K562 (cell line): ENCODE measurements at regions not wholly inside any gene's neighbourhood (a gene's known extent, or its start where the extent isn't known, plus 50 kb on each side); places are given as distances from the start of the nearest gene placed in this dataset.

ENCODE experiments used
- ATAC-seq: fragments of 200-7000 bp; cut with Tn5 transposase; 3 replicates; pipeline ENCODE4 v1.9.1; 2020; ENCODE audit warnings: moderate library complexity
- BruUV-seq: library from RNA; stranded (reverse); fragments of 400-500 nt; replicated peaks from 2 replicates; lab custom pipeline; 2021; lab: Mats Ljungman, UMichigan
- CTCF ChIA-PET: fragments of 300-600 bp; formaldehyde crosslinking; extraction: SDS; loops from one replicate; lab custom pipeline; 2021; ENCODE audit warnings: low intra/inter-chr PET ratio; lab: Yijun Ruan, JAX
- POLR2A ChIA-PET: fragments of 300-600, 350-650 bp; sonication (Branson Sonifier 250); formaldehyde crosslinking; extraction: SDS; loops from one replicate; lab custom pipeline; 2021; ENCODE audit warnings: antibody characterized with exemption, inconsistent platforms; lab: Yijun Ruan, JAX
- DNase-seq, 4 experiments: peaks; one replicate each; pipeline versions ENCODE4 v3.0.0 to v3.0.0-alpha.2; 2011 to 2018; ENCODE audit warnings: low spot score in 3 of 4, mixed read lengths in 3 of 4; ENCODE audit errors: extremely low read depth in 1 of 4
- FAIRE-seq: peaks from 2 replicates; lab custom pipeline; 2011; peaks lifted over from hg19 to GRCh38; lab: Jason Lieb, UNC
- H2AFZ ChIP-seq: 2 replicates; pipeline ENCODE4 v1.6.0; 2011; ENCODE audit warnings: low read depth, low read length, control low read depth, inconsistent platforms
- H3K27ac ChIP-seq: fragments of 200-600 bp; 3 replicates; pipeline ENCODE4 v1.8.0; 2011; ENCODE audit warnings: low read depth, mild to moderate bottlenecking, control low read depth, inconsistent platforms, low read length, moderate library complexity, mixed read lengths; ENCODE audit errors: extremely low read depth
- H3K27me3 ChIP-seq, 2 experiments: fragments of 300-600 bp in 1 of 2; 2 replicates in 1 of 2; 3 replicates in 1 of 2; pipeline versions ENCODE4 v1.6.0 to v1.8.0; 2011; ENCODE audit warnings: inconsistent platforms in 2 of 2, low read length in 2 of 2, mild to moderate bottlenecking in 1 of 2, mixed read lengths in 1 of 2, moderate library complexity in 1 of 2; ENCODE audit not compliant: control insufficient read depth in 2 of 2, insufficient read depth in 2 of 2
- H3K36me3 ChIP-seq: fragments of 300-600 bp; 3 replicates; pipeline ENCODE4 v1.8.0; 2011; ENCODE audit warnings: mild to moderate bottlenecking, low read length, inconsistent platforms; ENCODE audit not compliant: control insufficient read depth, insufficient read depth
- H3K4me1 ChIP-seq, 2 experiments: fragments of 200-600 bp in 1 of 2; replicated peaks in 1 of 2; 2 replicates in 1 of 2; 3 replicates in 1 of 2; pipeline versions ENCODE4 v1.5.1 to v1.8.0; 2011; ENCODE audit warnings: inconsistent platforms in 2 of 2, low read length in 2 of 2, mild to moderate bottlenecking in 1 of 2, mixed read lengths in 1 of 2, moderate library complexity in 1 of 2; ENCODE audit not compliant: control insufficient read depth in 2 of 2, insufficient read depth in 2 of 2
- H3K4me2 ChIP-seq: 2 replicates; pipeline ENCODE4 v1.6.1; 2011; ENCODE audit warnings: low read length, control low read depth, inconsistent platforms, mixed read lengths; ENCODE audit not compliant: insufficient read depth
- H3K4me3 ChIP-seq: fragments of 200-600 bp; sonication (generic), shearing (Covaris generic); 2 replicates; pipeline ENCODE4 v1.5.1; 2016; ENCODE audit warnings: control low read depth, inconsistent platforms
- H3K79me2 ChIP-seq: fragments of 200-600 bp; 3 replicates; pipeline ENCODE4 v1.8.0; 2011; ENCODE audit warnings: low read length, inconsistent platforms; ENCODE audit not compliant: control insufficient read depth, insufficient read depth
- H3K9ac ChIP-seq, 2 experiments: 2 replicates each; pipeline versions ENCODE4 v1.6.0 to v1.6.1; 2011; ENCODE audit warnings: low read depth in 2 of 2, low read length in 2 of 2, control low read depth in 1 of 2, inconsistent platforms in 1 of 2, mild to moderate bottlenecking in 1 of 2, mixed read lengths in 1 of 2; ENCODE audit not compliant: insufficient read depth in 1 of 2
- H3K9me1 ChIP-seq: one replicate; pipeline ENCODE4 v1.6.0; 2011; ENCODE audit warnings: inconsistent platforms, mild to moderate bottlenecking, low read length, moderate library complexity; ENCODE audit not compliant: control insufficient read depth, insufficient read depth
- H3K9me3 ChIP-seq: replicated peaks from 2 replicates; pipeline ENCODE4 v1.5.1; 2011; ENCODE audit warnings: low read depth, low read length, inconsistent platforms; ENCODE audit not compliant: control insufficient read depth, insufficient read depth
- H4K20me1 ChIP-seq: replicated peaks from 2 replicates; pipeline ENCODE4 v1.6.1; 2011; ENCODE audit warnings: low read length, inconsistent platforms, mixed read lengths; ENCODE audit not compliant: control insufficient read depth, insufficient read depth
- AFF4 ChIP-seq: sonication (generic); formaldehyde crosslinking; IDR thresholded peaks from 2 replicates; pipeline ENCODE4 v1.8.0; 2023; ENCODE audit warnings: mild to moderate bottlenecking, missing genetic modification reagents
- ARHGAP35 ChIP-seq: fragments of 450-650 bp; IDR thresholded peaks from 2 replicates; pipeline ENCODE4 v1.6.1; 2018; ENCODE audit not compliant: partially characterized antibody
- ARID2 ChIP-seq: fragments of 450-650 bp; IDR thresholded peaks from 2 replicates; pipeline ENCODE4 v1.6.1; 2017; ENCODE audit warnings: antibody characterized with exemption, mild to moderate bottlenecking
- FOSL1 ChIP-seq: fragments of 200-800 bp; sonication (Bioruptor generic); conservative IDR thresholded peaks from 2 replicates; pipeline ENCODE4 v1.6.1; 2016; ENCODE audit warnings: missing genetic modification characterization, missing compliant biosample characterization
- ILF3 ChIP-seq: fragments of 450-650 bp; IDR thresholded peaks from 2 replicates; pipeline ENCODE4 v1.6.1; 2018; ENCODE audit warnings: antibody characterized with exemption, mild to moderate bottlenecking, moderate library complexity, borderline replicate concordance
- NCOA2 ChIP-seq, 2 experiments: fragments of 450-650 bp; IDR thresholded peaks; 2 replicates each; pipeline ENCODE4 v1.6.1; 2018; ENCODE audit warnings: mild to moderate bottlenecking in 2 of 2, moderate library complexity in 1 of 2; ENCODE audit not compliant: partially characterized antibody in 2 of 2
- POLR3A ChIP-seq: IDR thresholded peaks from 2 replicates; pipeline ENCODE4 v1.6.1; 2011; ENCODE audit warnings: borderline replicate concordance, mild to moderate bottlenecking, moderate library complexity; ENCODE audit not compliant: insufficient read length, insufficient read depth; ENCODE audit errors: extremely low read depth
- SAP30 ChIP-seq: fragments of 200-600 bp; sonication (generic); IDR thresholded peaks from 2 replicates; pipeline ENCODE4 v1.6.1; 2012; ENCODE audit warnings: borderline replicate concordance, low read depth, mild to moderate bottlenecking, moderate library complexity, low read length, control low read depth, inconsistent platforms; ENCODE audit not compliant: insufficient read depth, poor library complexity, severe bottlenecking
- SMAD3 ChIP-seq: fragments of 450-650 bp; formaldehyde crosslinking; conservative IDR thresholded peaks from 2 replicates; pipeline ENCODE4 v1.4.0; 2020; ENCODE audit warnings: mild to moderate bottlenecking
- SNAPC5 ChIP-seq: fragments of 250-450 bp; sonication (Bioruptor Pico); IDR thresholded peaks from 2 replicates; pipeline ENCODE4 v1.8.0; 2021; ENCODE audit warnings: moderate library complexity, mild to moderate bottlenecking, inconsistent platforms
- TAF15 ChIP-seq: fragments of 200-400 bp; formaldehyde crosslinking; IDR thresholded peaks from 2 replicates; pipeline ENCODE4 v1.6.1; 2017; ENCODE audit warnings: mild to moderate bottlenecking, low read depth, low read length, moderate library complexity
- ZNF140 ChIP-seq: fragments of 250-450 bp; sonication (Bioruptor Pico); IDR thresholded peaks from 2 replicates; pipeline ENCODE4 v1.8.0; 2021; ENCODE audit warnings: moderate library complexity, mild to moderate bottlenecking, inconsistent platforms
- ZNF23 ChIP-seq: fragments of 250-450 bp; sonication (Bioruptor Pico); IDR thresholded peaks from 2 replicates; pipeline ENCODE4 v1.4.0; 2020; ENCODE audit warnings: mild to moderate bottlenecking
- ZNF766 ChIP-seq: fragments of 200-800 bp; sonication (Bioruptor generic); conservative IDR thresholded peaks from 2 replicates; pipeline ENCODE4 v1.6.1; 2016; ENCODE audit warnings: missing genetic modification characterization, missing compliant biosample characterization
- ZSCAN29 ChIP-seq: fragments of 450-650 bp; IDR thresholded peaks from 2 replicates; pipeline ENCODE4 v1.6.1; 2017
- WGBS: fragments of 100-300 bp; shearing (Covaris generic); methylation state at CpG from one replicate; pipeline ENCODE4 v1.1.6; 2016; ENCODE audit warnings: low coverage, mixed read lengths; ENCODE audit not compliant: insufficient coverage; ENCODE audit errors: missing lambda C conversion rate; 5-methylcytosine and 5-hydroxymethylcytosine counted together
- in situ Hi-C: fragments of 300-500 bp; cut with MboI; formaldehyde crosslinking; loops from 4 replicates; pipeline ENCODE4 v1.15.0; 2018; ENCODE audit warnings: inconsistent platforms, mixed read lengths
- intact Hi-C: fragments of 100-400 bp; cut with micrococcal nuclease; formaldehyde crosslinking; loops from 2 replicates; pipeline ENCODE4 v1.14.2; 2022
- TF ChIP-seq, protein P1 (sequence below): fragments of 450-650 bp; IDR thresholded peaks from 2 replicates; pipeline ENCODE4 v1.6.1; 2016
- TF ChIP-seq, protein P2 (sequence below): IDR thresholded peaks from 3 replicates; pipeline ENCODE4 v1.6.1; 2011; ENCODE audit warnings: borderline replicate concordance, mild to moderate bottlenecking; ENCODE audit not compliant: insufficient read length, insufficient read depth

DNA sequence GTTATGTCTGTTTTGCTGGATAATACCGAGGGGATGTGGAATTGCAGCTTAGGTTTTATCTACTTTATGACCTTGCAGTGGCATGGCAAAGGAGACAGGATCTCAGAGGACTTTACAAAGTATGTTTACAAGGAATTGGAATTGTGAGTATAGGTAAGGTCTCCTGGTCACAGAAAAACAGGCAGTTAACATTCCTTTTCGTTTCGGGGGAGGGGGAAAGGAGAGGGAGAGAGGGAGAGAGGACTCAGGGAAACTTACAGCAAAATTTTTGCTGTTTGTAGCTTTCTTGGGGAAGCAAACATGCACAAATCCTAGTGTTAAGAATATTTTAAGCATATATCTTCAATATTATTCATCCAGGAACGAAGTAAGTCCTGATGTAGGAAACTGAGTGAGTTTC lies 590.5 kb upstream of the LRFN5 start (continued):
- TF ChIP-seq, protein P1, sequence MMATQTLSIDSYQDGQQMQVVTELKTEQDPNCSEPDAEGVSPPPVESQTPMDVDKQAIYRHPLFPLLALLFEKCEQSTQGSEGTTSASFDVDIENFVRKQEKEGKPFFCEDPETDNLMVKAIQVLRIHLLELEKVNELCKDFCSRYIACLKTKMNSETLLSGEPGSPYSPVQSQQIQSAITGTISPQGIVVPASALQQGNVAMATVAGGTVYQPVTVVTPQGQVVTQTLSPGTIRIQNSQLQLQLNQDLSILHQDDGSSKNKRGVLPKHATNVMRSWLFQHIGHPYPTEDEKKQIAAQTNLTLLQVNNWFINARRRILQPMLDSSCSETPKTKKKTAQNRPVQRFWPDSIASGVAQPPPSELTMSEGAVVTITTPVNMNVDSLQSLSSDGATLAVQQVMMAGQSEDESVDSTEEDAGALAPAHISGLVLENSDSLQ: no peak
- TF ChIP-seq FOSL1 (tag) (no peak), NCOA2 (IDR thresholded peaks at IDR 0.05; ENCODE audit: partially characterized antibody in 2 of 2) (no peak), ZNF23 (CRISPR knock-in tag) (no peak)
- TF ChIP-seq, protein P2, sequence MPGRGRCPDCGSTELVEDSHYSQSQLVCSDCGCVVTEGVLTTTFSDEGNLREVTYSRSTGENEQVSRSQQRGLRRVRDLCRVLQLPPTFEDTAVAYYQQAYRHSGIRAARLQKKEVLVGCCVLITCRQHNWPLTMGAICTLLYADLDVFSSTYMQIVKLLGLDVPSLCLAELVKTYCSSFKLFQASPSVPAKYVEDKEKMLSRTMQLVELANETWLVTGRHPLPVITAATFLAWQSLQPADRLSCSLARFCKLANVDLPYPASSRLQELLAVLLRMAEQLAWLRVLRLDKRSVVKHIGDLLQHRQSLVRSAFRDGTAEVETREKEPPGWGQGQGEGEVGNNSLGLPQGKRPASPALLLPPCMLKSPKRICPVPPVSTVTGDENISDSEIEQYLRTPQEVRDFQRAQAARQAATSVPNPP: no peak

DNA sequence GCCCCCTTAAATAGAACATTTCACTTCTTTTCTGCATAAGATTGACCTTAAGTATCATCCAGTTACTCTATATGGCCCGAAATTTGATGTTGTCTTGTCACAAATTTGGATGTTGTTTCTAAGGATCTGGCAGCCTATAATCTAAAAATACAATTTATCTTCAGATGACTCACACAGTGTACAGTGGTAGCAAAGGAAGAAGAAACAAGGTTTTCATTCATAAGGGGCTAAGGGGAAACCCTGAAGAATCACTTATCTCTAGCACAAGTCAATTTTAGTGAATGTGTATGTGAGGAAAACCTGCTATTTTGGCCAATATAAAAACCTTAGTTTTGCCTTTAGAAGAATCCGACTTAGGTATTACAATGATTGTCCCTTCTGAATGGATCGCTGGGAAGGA lies 606.3 kb upstream of the LRFN5 start:
- Histone ChIP-seq H2AFZ (no peak overlapping the region), H3K9ac (no peak overlapping the region), H3K36me3 (no peaks in the 10 kb centered on the region), H3K27me3 (no peaks in the 10 kb centered on the region), H4K20me1 (no peaks in the 10 kb centered on the region), H3K79me2 (no peaks in the 10 kb centered on the region), H3K9me1 (no peaks in the 10 kb centered on the region), H3K4me2 (no peak overlapping the region), H3K27ac (no peak overlapping the region), H3K9me3 (no peaks in the 10 kb centered on the region), H3K4me1 (no peaks in the 10 kb centered on the region), H3K4me3 (no peak overlapping the region)
- intact Hi-C loops (no loop called here), in situ Hi-C loops (no loop called here)
- DNase-seq: no peak
- CTCF ChIA-PET: no interaction called here
- WGBS: 2% methylated on average over 3 of the region's 3 CpGs
- POLR2A ChIA-PET: no interaction called here
- no peak for ATAC-seq
- BruUV-seq: no TSS peak
- FAIRE-seq: no peak
- TF ChIP-seq TAF15: no peak
- no peak for TF ChIP-seq AFF4 (CRISPR knock-in tag)
- no peak for TF ChIP-seq SNAPC5 (CRISPR knock-in tag)
- TF ChIP-seq ZNF766 (CRISPR knock-in tag): no peak
- TF ChIP-seq ARHGAP35: no peak
- TF ChIP-seq ILF3: no peak
- no peak for TF ChIP-seq ZNF140
- no peak for TF ChIP-seq ARID2
- TF ChIP-seq SAP30: no peak
- no peak for TF ChIP-seq POLR3A
- TF ChIP-seq ZSCAN29: no peak
- TF ChIP-seq SMAD3 (CRISPR knock-in tag): no peak
